ENCODE measurements at regions not wholly inside any gene's neighbourhood (a gene's known extent, or its start where the extent isn't known, plus 50 kb on each side); places are given as distances from the start of the nearest gene placed in this dataset.
"Not testable (repeated sequence)": the region's sequence is repeated elsewhere in the genome, so short reads cannot be mapped to it uniquely, and the experiment has no call there.

DNA sequence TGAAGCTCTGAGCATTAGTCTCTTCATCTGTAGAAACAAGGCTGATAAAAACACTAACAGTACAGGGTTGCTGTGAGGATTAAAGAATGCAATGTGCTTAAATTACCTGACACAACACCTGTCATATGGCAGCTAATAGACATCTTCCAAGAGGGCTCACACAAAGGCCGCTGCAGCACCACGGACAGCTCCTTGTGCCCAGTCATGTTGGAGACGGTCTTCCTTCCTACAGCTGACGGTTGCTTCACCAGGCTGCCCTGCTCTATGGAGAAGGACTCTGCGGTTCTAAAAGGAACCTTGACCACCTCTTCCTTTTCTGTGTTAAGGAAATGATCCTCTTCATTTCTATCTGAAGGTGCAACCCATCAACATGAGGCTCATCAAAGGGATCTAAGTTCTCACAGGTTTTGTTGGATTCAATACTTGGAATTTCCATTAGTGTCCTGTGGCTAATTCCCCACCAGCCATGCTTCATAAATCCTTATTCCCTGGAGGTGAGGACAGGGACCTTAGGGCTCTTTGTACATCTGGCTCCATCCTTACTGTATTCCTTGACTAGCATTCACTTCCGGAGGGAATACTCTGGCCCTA is 138.9 kb upstream of the CES5A start:
- peak; percentile 7 for DNase-seq (ENCODE audit: low read depth)

DNA sequence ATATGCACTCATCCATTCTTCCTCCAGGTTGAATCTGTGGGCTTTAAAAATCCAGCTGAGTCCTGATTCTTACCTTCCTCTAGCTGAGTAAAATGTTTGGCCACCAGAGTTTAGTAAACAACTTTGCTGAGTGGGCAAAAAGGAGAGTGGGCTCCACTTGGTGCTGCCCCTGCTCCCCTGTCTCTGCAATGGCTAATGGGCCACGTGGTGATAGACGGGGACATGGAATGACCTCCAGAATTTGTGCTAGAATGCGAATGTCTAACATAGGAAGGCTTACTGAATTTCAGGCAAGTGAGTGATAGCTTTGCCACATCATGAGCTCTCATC is 137.3 kb upstream of the CES5A start:
- no peak for DNase-seq (ENCODE audit: low read depth)

DNA sequence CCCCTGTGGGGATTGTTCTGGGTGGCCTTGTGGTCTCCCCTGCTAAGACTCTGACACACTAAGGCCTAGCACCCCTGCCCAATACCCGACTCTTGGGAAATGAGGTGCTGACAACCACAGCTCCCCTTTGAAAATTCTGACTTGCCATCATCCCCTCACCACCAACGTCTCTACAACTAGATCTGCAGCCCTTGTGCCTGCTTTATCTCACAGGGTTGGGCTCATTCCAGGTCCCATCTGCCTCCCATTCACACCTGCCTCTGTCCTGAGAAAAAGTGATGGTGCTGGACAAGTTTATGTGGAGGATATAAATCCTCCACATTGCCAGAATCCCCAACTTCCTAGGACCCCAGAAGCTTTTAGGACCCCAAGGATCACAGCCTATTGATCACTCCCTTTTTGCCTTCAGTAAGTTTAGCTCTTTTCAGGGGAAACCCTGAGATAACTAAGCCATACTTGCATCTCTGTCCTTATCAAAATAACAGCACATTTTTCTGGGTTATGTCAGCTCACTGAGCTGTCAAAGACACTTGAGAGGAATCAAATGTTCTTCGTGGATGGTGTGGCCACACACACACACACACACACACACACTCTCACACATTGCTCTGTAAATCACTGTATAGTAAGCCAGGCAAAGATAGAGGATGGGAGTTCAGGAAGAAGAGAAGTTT is 136.8 kb upstream of the CES5A start:
- DNase-seq (ENCODE audit: low read depth): no peak

DNA sequence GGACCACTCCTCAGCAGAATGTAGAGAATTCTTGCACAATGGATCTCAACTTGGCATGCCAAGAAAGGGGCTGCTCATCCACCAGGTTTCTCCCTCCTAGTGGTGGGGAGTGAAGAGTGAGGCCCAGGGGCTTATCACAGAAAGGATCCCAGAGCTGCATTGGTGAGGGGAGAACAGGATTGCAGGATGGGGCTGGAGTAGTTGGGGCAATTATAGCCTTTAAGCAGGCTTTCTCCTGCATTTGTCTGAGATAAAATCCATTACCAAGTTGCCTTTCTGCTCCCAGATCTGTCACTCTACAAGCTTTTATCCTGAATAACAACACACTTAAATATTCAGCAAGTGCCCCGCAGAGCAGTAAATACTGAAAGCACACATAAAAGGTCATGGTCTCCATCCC is 130.8 kb upstream of the CES5A start:
- DNase-seq (ENCODE audit: low read depth): no peak

DNA sequence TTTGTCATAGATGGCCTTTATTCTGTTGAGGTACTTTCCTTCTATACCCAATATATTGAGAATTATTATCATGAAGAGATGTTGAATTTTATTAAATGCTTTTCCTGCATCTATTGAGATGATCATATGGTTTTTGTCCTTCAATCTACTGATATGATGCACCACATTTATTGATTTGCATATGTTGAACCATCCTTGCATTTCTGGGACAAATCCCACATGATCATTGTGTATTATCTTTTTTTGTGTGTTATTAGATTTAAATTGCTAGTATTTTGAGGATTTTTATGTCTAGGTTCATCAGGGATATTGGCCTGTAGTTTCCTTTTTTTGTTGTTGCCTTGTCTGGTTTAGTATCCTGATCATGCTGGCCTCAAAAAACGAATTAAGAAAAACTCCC is 124.5 kb upstream of the CES5A start:
- DNase-seq (ENCODE audit: low read depth): no peak

DNA sequence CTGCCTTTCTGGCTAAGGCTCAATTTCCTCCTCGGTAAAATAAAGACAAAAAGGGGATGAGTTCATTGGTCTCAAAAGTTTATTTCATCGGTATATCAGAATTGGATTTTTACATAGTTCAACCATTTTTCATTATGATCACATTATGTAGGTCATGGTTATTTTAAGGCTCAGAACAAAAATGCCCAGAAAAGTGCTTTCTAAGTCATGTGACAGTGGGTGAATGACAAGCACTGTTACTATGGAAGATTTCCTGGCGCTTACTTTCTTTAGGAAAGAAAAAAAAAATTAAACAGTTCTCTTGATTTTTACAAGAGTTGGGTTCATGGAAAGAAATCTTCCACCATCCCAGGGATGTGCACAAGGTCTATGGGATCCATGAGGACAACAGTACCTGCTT is 117.9 kb upstream of the CES5A start:
- no peak for DNase-seq (ENCODE audit: low read depth)

DNA sequence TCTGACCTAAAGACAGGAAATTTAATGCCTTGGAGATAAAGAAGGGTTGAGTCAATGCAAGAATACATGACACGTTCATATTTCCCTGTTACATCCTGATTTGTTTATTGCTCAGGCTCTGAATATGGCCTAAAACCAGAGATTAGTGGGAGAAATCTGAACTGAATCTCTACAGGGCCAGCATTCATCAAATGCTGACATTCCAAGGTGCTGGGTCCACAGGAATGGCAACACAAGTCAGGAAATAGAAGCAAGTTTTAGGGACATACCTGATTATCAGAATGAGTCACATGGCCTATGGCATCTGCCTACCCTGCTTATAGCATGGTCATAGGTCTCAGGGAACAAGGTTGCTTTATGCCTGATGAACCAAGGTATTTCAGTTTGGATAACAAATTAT is 117.4 kb upstream of the CES5A start:
- no peak for DNase-seq (ENCODE audit: low read depth)

DNA sequence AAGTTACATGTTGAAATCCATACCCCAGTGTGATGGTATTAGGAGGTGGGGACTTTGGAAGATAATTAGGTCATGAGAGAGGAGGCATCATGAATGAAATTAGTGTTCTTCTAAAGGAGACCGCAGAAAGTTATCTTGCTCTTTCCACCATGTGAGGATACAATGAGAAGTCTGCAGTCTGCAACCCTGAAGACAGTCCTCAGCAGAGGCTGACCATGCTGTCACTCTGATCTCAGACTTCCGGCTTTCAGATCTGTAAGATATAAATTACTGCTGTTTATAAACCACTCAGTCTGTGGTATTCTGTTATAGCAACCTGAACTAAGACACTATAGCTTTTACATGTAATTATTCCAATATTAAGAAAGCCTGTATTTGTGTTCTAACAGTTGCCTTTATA is 116.7 kb upstream of the CES5A start:
- no peak for DNase-seq (ENCODE audit: low read depth)

DNA sequence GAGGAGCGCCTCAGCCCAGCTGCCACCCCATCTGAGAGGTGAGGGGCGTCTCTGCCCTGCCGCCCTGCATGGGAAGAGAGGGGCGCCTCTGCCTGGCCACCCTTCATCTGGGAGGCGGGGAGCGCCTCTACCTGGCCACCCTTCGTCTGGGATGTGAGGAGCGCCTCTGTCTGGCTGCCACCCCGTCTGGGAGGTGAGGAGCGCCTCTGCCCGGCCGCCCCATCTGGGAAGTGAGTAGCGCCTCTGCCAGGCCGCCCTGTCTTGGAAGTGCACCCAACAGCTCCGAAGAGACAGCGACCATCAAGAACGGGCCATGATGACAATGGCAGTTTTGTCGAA is 114.4 kb upstream of the CES5A start:
- DNase-seq (ENCODE audit: low read depth): no peak

DNA sequence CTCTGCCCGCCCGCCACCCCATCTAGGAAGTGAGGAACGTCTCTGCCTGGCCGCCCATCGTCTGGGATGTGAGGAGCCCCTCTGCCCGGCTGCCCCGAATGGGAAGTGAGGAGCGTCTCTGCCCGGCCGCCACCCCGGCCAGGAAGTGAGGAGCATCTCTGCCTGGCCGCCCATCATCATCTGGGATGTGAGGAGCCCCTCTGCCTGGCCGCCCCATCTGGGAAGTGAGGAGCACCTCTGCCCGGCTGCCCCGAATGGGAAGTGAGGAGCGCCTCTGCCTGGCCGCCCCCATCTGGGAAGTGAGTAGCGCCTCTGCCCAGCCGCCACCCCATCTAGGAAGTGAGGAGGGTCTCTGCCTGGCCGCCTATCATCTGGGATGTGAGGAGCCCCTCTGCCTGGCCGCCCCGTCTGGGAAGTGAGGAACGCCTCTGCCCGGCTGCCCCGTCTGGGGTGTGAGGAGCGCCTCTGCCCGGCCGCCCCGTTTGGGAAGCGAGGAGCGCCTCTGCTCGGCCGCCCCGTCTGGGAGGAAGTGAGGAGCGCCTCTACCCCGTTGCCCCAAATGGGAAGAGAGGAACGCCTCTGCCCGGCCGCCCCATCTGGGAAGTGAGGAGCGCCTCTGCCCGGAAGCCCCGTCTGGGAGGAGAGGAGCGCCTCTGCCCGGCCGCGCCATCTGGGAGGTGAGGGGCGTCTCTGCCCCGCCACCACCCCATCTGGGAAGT is 113.8 kb upstream of the CES5A start:
- DNase-seq (ENCODE audit: low read depth): not testable (repeated sequence)

DNA sequence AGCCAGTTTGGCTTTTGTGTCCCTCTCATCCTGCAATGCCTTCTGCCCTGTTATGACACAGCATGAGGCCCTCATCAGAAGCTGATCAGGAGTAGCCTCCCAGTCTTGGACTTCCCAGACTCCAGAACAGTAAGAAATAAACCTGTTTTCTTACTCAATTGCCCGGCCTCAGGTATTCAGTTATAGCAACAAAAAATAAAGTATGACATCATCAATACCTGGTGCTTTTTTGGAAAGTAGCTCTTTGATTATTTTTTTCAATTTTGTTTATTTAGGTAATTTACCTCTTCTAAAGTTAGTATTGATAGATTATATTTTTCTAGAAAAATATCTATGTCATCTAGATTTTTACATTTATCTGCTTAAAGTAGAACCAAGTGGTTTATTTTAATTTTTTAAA is 112.8 kb upstream of the CES5A start:
- DNase-seq (ENCODE audit: low read depth): no peak

DNA sequence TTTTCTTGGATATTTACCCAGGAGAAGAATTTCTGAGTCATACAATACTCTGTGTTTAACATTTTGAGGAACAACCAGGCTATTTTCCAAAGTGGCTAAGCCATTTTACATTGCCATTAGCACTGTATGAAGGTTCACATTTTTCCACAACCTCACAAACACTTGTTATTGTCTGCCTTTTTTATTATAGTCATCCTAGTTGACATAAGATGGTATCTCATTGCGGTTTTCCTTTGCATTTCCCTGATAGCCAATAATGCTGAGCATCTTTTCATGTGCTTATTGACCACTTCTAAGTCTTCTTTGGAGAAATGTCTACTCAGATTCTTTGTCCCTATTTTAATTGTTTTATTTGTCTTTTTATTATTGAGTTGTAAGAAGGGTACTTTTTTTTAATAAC is 107.4 kb upstream of the CES5A start:
- DNase-seq (ENCODE audit: low read depth): no peak

DNA sequence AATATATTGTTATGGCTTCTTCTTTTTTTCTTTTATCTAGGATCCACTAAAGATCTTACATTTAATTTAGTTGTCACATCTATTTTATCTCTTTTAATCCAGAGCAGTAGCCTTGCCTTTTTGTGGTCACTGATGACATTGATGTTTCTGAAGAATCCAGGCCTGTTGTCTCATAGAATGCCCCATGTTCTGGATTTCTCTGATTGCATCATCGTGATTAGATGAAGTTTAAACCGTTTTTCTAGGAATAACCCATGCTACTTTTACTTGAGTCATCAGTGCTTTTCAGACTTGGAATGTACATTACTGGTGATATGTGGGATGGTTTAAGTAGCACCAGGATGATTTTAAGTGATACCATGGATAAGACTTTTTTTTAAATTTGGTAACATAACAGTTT is 106.4 kb upstream of the CES5A start:
- DNase-seq (ENCODE audit: low read depth): no peak

DNA sequence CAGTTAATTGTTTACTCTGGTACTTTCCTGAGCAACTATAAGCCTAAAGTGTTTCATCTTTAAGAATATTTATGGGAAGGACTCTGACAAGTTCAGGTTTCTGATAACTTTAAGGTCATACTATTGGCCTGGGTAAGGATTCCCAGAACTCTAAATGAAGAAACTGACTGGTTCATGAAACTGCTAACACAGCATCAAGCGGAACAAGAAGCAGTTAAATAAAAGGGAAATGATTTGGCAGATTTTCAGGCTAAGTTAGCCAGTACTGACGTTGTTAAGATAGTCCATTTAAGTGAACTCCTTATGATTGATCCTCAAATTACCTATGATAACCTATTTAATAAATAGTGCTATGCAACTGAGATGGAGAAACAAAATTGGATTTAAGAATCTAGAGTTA is 101.6 kb upstream of the CES5A start:
- DNase-seq (ENCODE audit: low read depth): no peak

DNA sequence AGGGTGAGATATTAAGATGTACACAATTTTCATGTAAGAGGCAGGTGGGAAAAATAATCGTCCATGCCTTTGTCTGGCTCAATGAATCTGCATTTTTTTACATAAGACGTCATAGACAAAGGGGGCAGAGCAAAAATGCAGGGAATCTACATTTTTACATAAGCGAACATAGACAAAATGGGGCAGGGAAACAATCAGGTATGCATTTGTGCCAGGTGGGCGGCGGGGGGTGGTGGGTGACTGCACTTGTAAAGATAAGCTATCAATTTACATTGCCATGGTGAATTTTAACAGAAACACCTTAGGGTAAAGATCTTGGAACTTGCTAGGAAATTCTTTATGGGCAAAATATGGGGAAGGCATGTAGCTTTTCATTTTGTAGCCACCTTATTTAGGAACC is 96.3 kb upstream of the CES5A start:
- DNase-seq (ENCODE audit: low read depth): no peak

DNA sequence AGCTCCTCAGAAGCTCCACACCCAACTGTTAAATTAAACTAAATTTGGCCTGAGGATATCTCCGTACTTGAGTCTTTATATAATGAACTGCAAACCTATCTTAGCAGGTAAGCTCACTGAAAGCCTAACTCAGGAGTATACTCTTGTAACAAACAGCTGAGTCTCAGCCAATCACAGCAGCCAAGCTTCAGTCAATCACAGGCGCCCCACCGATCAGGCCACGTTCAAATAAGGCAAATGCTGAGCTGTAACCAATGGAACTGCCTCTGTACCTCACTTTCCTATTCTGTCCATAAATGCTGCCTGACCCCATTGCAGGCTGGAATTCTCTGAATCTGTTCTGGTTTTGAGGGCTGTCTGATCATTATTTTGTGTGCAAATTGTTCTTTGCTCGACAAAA is 93.0 kb upstream of the CES5A start:
- no peak for DNase-seq (ENCODE audit: low read depth)

DNA sequence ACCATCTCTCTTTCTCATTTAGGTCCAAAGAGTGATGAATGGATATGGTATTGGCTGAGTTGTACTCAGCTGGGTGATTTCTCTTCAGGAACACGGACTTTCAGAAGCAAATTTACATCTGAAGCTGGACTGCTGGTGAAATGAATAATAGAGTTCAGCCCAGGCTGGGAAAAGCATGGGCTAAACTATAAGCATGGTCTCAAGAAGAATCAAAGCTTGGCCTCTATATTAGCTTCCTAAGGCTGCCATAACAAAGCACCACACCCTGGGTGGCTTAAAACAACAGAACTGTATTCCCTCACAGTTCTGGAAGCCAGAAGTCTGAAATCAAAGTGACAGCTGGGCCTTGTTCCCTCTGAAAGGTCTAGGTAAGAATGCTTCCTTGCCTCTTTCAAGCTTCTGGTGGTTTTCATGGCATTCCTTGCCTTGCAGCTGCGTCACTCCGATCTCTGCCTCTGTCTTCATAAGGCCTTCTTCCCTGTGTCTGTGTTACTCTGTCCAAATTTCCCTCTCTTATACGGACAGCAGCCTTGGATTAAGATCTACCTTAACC is 89.8 kb upstream of the CES5A start:
- DNase-seq (ENCODE audit: low read depth): no peak

DNA sequence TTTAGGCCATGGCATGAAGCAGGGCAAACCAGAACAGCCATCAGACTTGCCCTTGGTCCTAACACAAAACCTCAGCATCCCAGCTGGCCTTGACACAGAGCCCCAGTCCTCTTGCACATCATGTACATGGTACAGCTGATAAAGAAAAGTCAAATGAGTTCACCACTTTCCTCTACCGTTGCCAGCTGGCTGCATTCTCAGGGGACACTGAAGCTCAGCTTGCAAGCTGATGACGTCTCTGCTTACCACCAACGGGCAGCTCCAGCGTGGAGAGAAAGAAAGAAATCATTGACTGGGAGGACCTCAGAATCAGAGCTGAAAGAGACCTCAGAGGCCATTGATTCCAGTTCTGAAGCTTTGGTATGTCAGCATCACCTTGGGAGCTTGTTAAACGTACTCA is 80.7 kb upstream of the CES5A start:
- DNase-seq (ENCODE audit: low read depth): no peak

DNA sequence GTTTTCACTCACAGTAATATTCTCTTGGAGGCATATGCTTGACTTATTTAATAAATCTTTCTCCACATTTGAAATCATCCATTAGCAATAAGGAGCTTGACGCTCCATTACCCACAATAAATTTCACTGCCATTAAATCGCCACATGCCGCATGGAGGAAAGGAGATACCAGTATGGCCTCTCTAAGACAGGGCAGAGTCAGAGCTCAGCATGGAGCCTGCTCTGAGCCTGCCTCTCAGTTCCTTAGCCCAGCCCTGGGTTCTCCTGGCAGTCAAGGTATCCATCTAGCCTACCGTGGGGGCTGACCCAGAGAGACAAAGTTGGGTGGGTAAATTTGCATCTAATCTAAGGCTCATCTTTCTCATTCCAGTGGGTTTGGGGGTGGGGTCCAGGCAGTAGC is 80.3 kb upstream of the CES5A start:
- no peak for DNase-seq (ENCODE audit: low read depth)

DNA sequence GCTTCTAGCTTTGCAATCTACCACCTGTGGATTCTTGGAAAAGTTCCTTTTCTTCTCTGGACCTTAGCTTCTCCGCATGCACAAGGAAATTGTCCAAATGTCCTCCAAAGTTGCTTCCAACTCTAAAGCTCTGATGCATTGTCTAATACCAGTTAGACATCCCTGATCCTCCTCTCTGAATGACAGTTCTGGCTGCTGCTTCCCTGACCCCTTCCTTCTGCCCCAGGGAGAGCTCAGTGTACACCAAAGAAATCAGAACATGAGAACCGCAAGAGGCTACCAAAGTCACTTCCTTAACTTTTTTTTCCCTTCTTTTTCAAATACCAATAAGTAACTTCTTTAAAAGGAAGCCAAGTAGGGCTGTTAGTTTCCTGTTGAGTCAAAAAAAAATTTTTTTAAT is 79.7 kb upstream of the CES5A start:
- DNase-seq (ENCODE audit: low read depth): no peak

DNA sequence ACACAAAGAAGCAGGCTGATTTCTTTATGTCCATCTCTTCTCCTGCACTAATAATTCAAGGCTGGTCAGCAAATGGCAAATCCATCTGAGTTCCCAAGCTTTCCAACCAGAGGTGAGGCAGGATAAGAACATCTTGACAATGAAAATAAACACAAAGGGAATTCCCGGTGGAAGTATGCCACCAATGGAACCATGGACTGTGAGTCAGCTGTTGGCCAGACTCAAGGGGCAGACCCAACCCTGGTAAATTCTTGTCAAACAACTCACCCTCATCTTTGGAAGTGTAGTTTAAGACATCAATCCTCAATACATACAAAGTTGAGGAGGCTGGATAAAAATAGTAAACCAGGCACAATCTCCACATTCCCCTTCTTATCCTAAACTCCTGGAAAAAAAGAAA is 74.3 kb upstream of the CES5A start:
- DNase-seq (ENCODE audit: low read depth): no peak

DNA sequence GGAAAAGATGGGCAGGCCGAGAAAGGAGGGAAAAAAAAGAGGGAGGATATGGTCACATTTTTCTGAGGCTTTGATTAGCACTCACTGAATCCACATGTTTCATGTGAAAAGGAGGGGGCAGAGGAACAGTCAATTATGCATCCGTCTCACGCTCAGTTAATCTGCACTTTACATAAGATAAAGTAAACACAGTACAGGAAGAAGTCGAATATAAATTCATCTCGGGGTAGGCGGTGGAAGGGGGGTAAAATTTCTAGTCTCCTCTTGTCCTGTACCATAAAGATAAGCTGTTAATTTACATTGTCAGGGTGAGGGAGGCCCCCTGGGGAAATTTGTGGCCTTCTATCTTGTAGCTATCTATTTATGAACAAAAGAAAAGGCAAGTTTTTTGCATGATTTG is 73.1 kb upstream of the CES5A start:
- DNase-seq (ENCODE audit: low read depth): no peak

DNA sequence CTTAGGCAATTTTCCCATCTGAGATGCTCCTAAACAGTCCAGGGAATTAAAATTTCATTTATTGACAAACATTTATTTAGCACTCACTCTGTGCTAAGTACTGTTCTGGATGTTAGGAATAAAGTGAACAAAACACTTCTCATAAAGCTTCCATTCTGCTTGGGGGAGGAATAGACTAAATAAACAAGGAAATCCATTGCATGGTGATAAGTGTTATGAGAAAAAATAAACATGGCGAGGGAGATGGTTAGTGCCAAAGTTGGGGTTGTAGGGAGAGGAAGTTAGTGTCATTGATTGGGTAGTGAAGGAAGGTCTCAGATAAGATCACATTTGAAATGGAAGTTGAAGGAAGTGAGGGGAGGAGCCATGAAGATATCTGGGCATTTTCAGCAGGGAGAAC is 72.2 kb upstream of the CES5A start:
- DNase-seq (ENCODE audit: low read depth): no peak

DNA sequence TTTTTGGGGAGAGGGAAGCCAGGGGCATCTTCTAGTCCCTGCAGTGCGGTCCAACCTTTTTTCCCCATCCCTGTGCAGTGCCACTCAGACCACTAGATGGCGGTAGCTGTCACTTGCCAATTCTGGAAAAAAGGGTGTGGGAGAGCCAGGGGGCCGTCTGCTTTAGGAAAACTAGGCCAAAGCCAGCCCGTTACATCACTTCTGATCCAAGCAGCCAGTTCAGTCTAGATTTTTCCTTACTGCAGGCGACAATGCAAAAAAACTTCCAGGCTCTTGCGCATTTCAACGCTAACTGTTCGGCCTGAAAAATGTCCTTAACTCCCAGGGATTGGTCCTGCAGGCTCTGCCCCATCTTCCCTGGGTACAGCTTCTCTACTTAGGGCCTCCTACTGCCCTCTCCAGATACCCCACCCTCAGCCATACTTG is 69.2 kb upstream of the CES5A start:
- DNase-seq (ENCODE audit: low read depth): peak; percentile 29
